OCI-LY3 (cell line): ENCODE measurements at regions not wholly inside any gene's neighbourhood (a gene's known extent, or its start where the extent isn't known, plus 50 kb on each side); places are given as distances from the start of the nearest gene placed in this dataset.

Experiments
- CTCF ChIP-seq: fragments of 200-600, 300-600 bp; sonication (generic); IDR thresholded peaks from 2 replicates; pipeline ENCODE4 v1.5.1; 2014; ENCODE audit warnings: antibody characterized with exemption, low read length, low read depth
- EZH2phosphoT487 ChIP-seq: fragments of 200-600 bp; shearing (Covaris generic); IDR thresholded peaks from 2 replicates; pipeline ENCODE4 v1.6.1; 2018; ENCODE audit warnings: antibody characterized with exemption, mixed run types, low read depth

- TF ChIP-seq CTCF (no peak), EZH2phosphoT487 (no peak)
Measured at GRCh38 chr22:47274196-47274595, 511.7 kb downstream of the TBC1D22A start.
